Forelimb muscle (tissue), 1 donor: ENCODE measurements at regions not wholly inside any gene's neighbourhood (a gene's known extent, or its start where the extent isn't known, plus 50 kb on each side); places are given as distances from the start of the nearest gene placed in this dataset.

Experiments used
- DNase-seq: peaks from one replicate; pipeline ENCODE4 v3.0.0-alpha.2; 2013; ENCODE audit warnings: low read depth

GRCh38 chr10:78298835-78299234 lies 265.2 kb downstream of the RPS24 start:
- no peak for DNase-seq

- no peak for DNase-seq
Measured at GRCh38 chr10:78299851-78300468, 266.3 kb downstream of the RPS24 start.

GRCh38 chr10:78300526-78300925 lies 266.9 kb downstream of the RPS24 start:
- no peak for DNase-seq

GRCh38 chr10:78301481-78301880 lies 267.8 kb downstream of the RPS24 start:
- DNase-seq, result no peak

- no peak for DNase-seq
Measured at GRCh38 chr10:78301891-78302738, 268.5 kb downstream of the RPS24 start.

GRCh38 chr10:78302739-78302988 lies 269.0 kb downstream of the RPS24 start:
- no peak for DNase-seq

GRCh38 chr10:78302989-78303854 lies 269.6 kb downstream of the RPS24 start:
- peak; percentile 76 for DNase-seq

GRCh38 chr10:78304091-78305045 lies 270.7 kb downstream of the RPS24 start:
- DNase-seq, result no peak

GRCh38 chr10:78305311-78305710 lies 271.6 kb downstream of the RPS24 start:
- no peak for DNase-seq

GRCh38 chr10:78306358-78306757 lies 272.7 kb downstream of the RPS24 start:
- no peak for DNase-seq

- DNase-seq, result no peak
Measured at GRCh38 chr10:78307576-78307975, 273.9 kb downstream of the RPS24 start.

GRCh38 chr10:78309536-78310237 lies 276.0 kb downstream of the RPS24 start:
- DNase-seq, result no peak

- DNase-seq, result no peak
Measured at GRCh38 chr10:78310481-78311080, 276.9 kb downstream of the RPS24 start.

GRCh38 chr10:78312197-78313047 lies 278.8 kb downstream of the RPS24 start:
- DNase-seq, result no peak

- no peak for DNase-seq
Measured at GRCh38 chr10:78313048-78313381, 279.4 kb downstream of the RPS24 start.

- DNase-seq, result no peak
Measured at GRCh38 chr10:78313636-78314035, 280.0 kb downstream of the RPS24 start.

GRCh38 chr10:78314651-78315050 lies 281.0 kb downstream of the RPS24 start:
- no peak for DNase-seq

- no peak for DNase-seq
Measured at GRCh38 chr10:78316451-78316931, 282.8 kb downstream of the RPS24 start.

- no peak for DNase-seq
Measured at GRCh38 chr10:78318305-78318704, 284.6 kb downstream of the RPS24 start.
